GM18502 (cell line): ENCODE measurements at regions not wholly inside any gene's neighbourhood (a gene's known extent, or its start where the extent isn't known, plus 50 kb on each side); places are given as distances from the start of the nearest gene placed in this dataset.
A peak's percentile ranks its signal among the peaks of the same experiment; 100 is the strongest.

Experiments
- ATAC-seq: cut with Tn5 transposase; IDR thresholded peaks from one replicate; pipeline ENCODE4 v1.9.1; 2021; ENCODE audit warnings: mild to moderate bottlenecking; ENCODE audit not compliant: unreplicated experiment, poor library complexity

- ATAC-seq, result no peak
Measured at GRCh38 chr3:102074946-102075345, 225.6 kb downstream of the NFKBIZ start.

- ATAC-seq, result no peak
Measured at GRCh38 chr3:102078401-102078800, 229.1 kb downstream of the NFKBIZ start.

GRCh38 chr3:102078854-102079808 lies 229.8 kb downstream of the NFKBIZ start:
- no peak for ATAC-seq

- no peak for ATAC-seq
Measured at GRCh38 chr3:102079809-102080197, 230.5 kb downstream of the NFKBIZ start.

GRCh38 chr3:102081572-102082289 lies 232.4 kb downstream of the NFKBIZ start:
- ATAC-seq, result no peak

- ATAC-seq, result no peak
Measured at GRCh38 chr3:102083473-102083872, 234.2 kb downstream of the NFKBIZ start.

GRCh38 chr3:102084006-102084405 lies 234.7 kb downstream of the NFKBIZ start:
- no peak for ATAC-seq

- peak; percentile 66 for ATAC-seq
Measured at GRCh38 chr3:102084704-102085103, 235.4 kb downstream of the NFKBIZ start.

- no peak for ATAC-seq
Measured at GRCh38 chr3:102085431-102086176, 236.3 kb downstream of the NFKBIZ start.

GRCh38 chr3:102087236-102087635 lies 237.9 kb downstream of the NFKBIZ start:
- ATAC-seq, result no peak

GRCh38 chr3:102089239-102089638 lies 239.9 kb downstream of the NFKBIZ start:
- ATAC-seq, result no peak

GRCh38 chr3:102089904-102090720 lies 240.8 kb downstream of the NFKBIZ start:
- no peak for ATAC-seq

- ATAC-seq, result no peak
Measured at GRCh38 chr3:102090721-102091045, 241.4 kb downstream of the NFKBIZ start.

- ATAC-seq, result no peak
Measured at GRCh38 chr3:102091358-102091757, 242.0 kb downstream of the NFKBIZ start.

- no peak for ATAC-seq
Measured at GRCh38 chr3:102092617-102093466, 243.5 kb downstream of the NFKBIZ start.

GRCh38 chr3:102094506-102094905 lies 245.2 kb downstream of the NFKBIZ start:
- ATAC-seq, result no peak

GRCh38 chr3:102095383-102095782 lies 246.1 kb downstream of the NFKBIZ start:
- ATAC-seq, result no peak

- no peak for ATAC-seq
Measured at GRCh38 chr3:102096066-102096465, 246.8 kb downstream of the NFKBIZ start.
